ENCODE measurements at regions not wholly inside any gene's neighbourhood (a gene's known extent, or its start where the extent isn't known, plus 50 kb on each side); places are given as distances from the start of the nearest gene placed in this dataset.
"Not testable (repeated sequence)": the region's sequence is repeated elsewhere in the genome, so short reads cannot be mapped to it uniquely, and the experiment has no call there.

DNA sequence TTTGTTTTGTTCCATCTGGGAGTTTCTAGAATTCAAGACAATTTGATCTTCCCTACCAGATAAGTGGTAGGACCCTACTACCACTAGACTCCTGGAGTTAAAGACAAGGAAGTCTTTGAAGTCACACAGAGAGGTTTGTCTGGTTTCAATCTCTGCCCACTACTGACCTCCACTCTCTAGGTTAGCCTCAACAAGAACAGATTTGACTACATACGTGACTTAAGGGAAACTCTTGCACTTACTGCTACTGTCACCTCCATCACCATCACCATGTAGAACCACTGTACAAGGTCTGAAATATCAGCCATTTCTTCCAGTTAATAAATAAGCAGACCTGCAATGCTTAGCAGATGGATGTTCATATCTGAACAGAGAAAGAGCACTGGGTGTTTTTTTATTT lies 148.3 kb upstream of the ARHGEF26 start:
- Mint-ChIP-seq H3K27me3 (peaks cover 0 to 5% of the 10 kb centered on the region in 2 donors), H3K9me3 (peaks cover 4 to 5% of the 10 kb centered on the region in 2 donors), H3K27ac (no peak overlapping the region), H3K4me1 (no peaks in the 10 kb centered on the region), H3K4me3 (no peak overlapping the region), H3K36me3 (no peaks in the 10 kb centered on the region)
- no peak for ATAC-seq (replicated peaks)
- no peak for DNase-seq

DNA sequence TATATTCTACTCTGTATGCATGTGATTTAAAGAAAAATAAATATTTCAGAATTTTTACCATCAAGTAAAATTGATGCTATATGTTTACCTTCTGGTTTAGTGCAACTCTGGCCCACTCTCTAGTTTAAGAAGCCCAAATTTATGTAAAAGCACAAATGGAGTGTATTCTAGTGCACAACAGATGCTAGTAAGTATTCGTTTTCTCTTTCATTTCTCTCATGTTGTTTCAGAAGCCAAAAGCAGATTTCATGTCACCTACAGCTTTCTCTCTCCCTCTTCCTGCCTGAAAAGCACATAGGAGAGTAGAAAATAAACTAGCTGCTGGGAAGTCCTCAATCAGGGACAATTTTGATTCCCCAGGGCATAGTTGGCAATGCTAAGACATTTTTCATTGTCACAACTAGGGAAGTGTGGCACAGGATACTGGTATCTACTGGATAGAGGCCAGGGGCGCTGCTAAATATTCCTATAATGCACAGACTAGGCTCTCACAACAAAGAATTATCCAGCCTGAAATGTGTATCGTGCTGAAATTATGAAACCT lies 147.4 kb upstream of the ARHGEF26 start:
- ATAC-seq (replicated peaks) (no peak), DNase-seq (no peak)
- no peaks in the 10 kb centered on the region for H3K4me1 Mint-ChIP-seq
- H3K27ac Mint-ChIP-seq, result no peak overlapping the region
- H3K9me3 Mint-ChIP-seq, result no peaks in the 10 kb centered on the region
- no peak overlapping the region for H3K4me3 Mint-ChIP-seq
- H3K36me3 Mint-ChIP-seq, result no peaks in the 10 kb centered on the region
- H3K27me3 Mint-ChIP-seq, result peaks cover 0 to 4% of the 10 kb centered on the region in 2 donors

DNA sequence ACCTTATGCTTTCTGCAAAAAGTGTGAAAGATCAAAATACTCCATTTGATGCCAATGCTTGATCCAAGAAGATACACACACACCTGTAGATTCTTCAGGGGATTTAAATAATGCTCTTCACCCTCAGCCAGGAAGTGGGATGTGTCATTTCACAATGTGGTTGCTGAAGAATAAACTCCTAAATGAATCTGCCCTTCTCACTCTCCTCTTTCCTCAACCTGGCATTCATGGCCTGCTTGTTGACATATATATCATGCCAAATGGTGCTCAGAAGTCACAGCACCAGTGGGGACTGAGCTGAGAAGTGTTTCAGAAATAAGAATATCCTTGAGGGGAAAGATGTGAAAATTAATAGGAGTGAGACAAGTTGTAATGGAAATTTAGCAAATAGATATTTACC lies 146.6 kb upstream of the ARHGEF26 start:
- no peaks in the 10 kb centered on the region for H3K4me1 Mint-ChIP-seq
- no peak overlapping the region for H3K4me3 Mint-ChIP-seq

DNA sequence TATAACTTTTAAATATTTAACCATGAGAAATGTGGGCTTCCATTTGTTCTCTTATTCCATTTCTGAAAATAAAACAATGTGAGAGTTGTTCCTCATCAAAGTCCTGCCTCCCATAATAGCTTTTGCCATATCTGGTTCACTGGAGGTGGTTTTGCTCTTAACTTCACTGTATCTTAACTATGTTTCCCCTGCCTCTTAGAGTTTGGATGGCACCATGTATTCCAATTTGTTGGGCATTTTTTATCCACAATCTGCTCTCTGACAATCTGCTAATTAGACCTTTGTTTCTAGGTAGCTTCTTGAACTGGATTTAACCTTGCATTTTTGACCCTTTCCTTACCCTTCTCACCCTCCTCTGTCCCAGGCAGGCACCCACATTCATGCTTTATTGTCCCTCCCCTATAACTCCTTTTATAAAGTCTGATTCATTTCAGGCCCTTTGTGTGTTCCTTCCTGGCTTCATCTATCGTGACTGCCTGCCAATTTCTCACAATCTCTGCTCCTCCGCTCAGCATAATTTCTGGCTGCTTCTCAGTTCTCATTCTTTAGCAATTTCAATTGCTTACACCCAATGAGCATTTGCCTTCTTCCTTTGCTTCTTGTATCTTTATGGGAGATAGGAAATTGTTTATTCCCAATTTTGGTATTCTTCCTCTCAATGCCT lies 144.2 kb upstream of the ARHGEF26 start:
- Mint-ChIP-seq H3K36me3 (no peaks in the 10 kb centered on the region), H3K4me1 (no peaks in the 10 kb centered on the region), H3K27me3 (no peaks in the 10 kb centered on the region), H3K4me3 (no peak overlapping the region), H3K9me3 (no peaks in the 10 kb centered on the region), H3K27ac (no peak overlapping the region)
- ATAC-seq (replicated peaks) (no peak), DNase-seq (no peak)

More for the DNA sequence above, 146.6 kb upstream of the ARHGEF26 start:
- DNase-seq, result no peak
- Mint-ChIP-seq H3K27me3 (no peaks in the 10 kb centered on the region), H3K27ac (no peak overlapping the region), H3K9me3 (no peaks in the 10 kb centered on the region), H3K36me3 (no peaks in the 10 kb centered on the region)
- ATAC-seq (replicated peaks), result no peak

DNA sequence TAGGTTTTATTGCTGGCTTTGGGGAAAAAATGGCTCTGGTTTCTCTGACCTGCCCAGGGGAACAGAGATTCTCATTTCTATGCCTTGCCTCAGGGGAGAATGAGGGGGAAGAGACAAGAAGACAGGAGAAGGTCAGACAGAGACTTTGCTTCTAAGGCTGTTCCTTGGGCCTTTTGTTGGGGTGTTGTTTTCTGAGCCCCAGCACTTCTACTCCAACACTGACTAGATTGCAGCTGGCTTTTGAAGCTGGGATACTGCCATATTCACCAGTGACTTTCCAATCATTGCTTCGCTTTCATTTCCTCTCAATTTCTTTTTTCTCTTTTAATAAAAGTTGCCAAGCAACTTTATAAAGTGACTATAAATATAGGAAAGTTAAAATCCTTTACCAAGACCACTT lies 143.2 kb upstream of the ARHGEF26 start:
- no peaks in the 10 kb centered on the region for H3K27me3 Mint-ChIP-seq

DNA sequence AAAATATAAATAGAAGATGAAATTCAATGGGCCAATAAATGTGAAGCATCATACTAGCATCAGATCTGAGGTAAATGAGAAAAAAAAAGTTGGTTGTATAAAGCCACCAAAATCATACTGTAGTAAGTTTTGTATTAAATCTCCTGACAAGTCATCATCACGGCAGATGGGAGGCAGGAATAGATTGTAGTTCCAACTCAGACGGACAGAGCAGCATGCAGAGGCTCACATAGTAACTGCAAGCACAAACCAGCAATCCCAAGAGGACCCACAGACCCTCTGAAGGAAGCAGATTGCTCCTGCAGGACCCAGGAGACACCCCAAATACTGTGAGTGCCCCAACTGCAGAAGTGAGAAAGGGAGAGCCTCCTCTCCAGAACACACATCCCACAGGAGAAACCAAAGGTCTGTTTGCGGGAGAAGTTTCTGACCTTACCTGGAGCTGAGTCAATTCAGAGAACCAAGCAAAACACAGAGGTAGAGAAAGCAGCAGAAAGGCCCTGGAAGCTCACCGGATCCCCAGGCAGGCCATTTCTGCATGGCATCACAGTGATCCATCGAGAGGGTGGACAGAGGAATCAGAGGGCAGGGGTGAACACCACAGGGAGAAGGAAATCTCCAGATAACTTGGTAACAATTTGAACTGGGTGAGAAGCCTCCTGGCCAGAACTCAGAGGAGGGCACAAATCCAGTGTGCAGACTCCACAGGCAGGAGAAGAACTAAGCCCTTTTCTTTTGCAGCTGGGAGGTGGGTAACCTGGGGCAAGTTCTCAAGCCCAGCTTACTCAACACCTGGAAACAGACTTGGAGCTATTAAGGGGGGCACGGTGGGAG lies 141.6 kb upstream of the ARHGEF26 start:
- DNase-seq (no peak), ATAC-seq (replicated peaks) (no peak)
- H3K27me3 Mint-ChIP-seq, result no peaks in the 10 kb centered on the region
- peaks cover 0 to 2% of the 10 kb centered on the region in 2 donors for H3K9me3 Mint-ChIP-seq
- H3K27ac Mint-ChIP-seq, result no peak overlapping the region
- no peaks in the 10 kb centered on the region for H3K4me1 Mint-ChIP-seq
- no peak overlapping the region for H3K4me3 Mint-ChIP-seq
- H3K36me3 Mint-ChIP-seq, result no peaks in the 10 kb centered on the region

More for the DNA sequence above, 143.2 kb upstream of the ARHGEF26 start:
- Mint-ChIP-seq H3K4me1 (no peaks in the 10 kb centered on the region), H3K36me3 (no peaks in the 10 kb centered on the region), H3K27ac (no peak overlapping the region), H3K9me3 (peaks cover 0 to 2% of the 10 kb centered on the region in 2 donors), H3K4me3 (no peak overlapping the region)
- DNase-seq (no peak), ATAC-seq (replicated peaks) (no peak)

DNA sequence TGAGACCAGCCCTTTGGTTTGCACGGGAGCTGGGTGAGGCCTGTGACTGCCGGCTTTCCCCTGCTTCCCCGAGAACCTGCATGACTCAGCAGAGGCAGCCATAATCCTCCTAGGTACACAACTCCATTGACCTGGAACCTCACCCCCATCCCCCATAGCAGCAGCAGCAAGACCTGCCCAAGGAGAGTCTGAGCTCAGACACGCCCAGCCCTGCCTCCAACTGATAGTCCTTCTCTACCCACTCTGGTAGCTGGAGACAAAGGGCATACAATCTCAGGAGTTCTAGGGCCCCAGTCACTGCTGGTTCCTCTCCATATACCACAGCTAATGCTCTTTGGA lies 141.0 kb upstream of the ARHGEF26 start:
- no peaks in the 10 kb centered on the region for H3K4me1 Mint-ChIP-seq
- ATAC-seq (replicated peaks), result no peak
- H3K36me3 Mint-ChIP-seq, result no peaks in the 10 kb centered on the region

DNA sequence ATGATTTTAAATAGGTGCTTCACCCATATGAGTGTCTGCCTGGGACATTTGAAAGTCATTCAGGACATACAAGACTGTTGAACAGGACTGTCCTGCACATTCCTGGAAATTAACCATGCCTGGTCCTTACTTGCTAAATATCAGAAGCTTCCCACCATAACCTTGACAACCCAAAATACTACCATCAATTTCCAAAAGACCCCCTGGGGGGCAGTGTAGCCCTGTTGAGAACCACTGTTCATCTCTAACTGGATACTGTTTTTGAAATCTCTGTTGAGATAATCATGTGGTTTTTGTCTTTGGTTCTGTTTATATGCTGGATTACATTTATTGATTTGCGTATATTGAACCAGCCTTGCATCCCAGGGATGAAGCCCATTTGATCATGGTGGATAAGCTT lies 123.8 kb upstream of the ARHGEF26 start:
- not testable (repeated sequence) for DNase-seq

More for the DNA sequence above, 141.0 kb upstream of the ARHGEF26 start:
- H3K27me3 Mint-ChIP-seq, result no peaks in the 10 kb centered on the region
- no peak for DNase-seq
- H3K9me3 Mint-ChIP-seq, result peaks cover 0 to 2% of the 10 kb centered on the region in 2 donors
- H3K27ac Mint-ChIP-seq, result no peak overlapping the region
- no peak overlapping the region for H3K4me3 Mint-ChIP-seq

DNA sequence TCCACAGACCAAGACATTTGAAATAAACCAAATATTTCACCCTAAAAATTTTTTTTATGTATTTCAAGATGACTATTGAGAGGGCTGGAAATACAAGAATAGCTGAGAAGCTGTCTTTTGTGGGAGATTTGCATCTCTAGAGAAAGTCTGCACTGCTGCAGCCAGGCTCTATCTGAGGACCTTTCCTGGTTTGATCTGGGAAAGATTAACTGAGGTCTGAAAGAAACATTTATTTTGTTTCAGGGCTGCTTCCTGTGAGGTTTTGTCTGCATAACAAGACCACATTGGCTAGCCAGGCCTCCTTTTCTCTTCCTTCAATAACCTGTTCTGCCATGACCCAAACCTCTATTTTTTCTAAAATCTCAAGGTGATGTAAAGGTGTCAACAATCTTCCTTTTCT lies 117.5 kb upstream of the ARHGEF26 start:
- peaks cover 2 to 3% of the 10 kb centered on the region in 2 donors for H3K9me3 Mint-ChIP-seq
- DNase-seq, result no peak
- no peaks in the 10 kb centered on the region for H3K36me3 Mint-ChIP-seq
- H3K4me1 Mint-ChIP-seq, result no peaks in the 10 kb centered on the region
- H3K27ac Mint-ChIP-seq, result no peak overlapping the region
- no peak for ATAC-seq (replicated peaks)
- peaks cover 0 to 6% of the 10 kb centered on the region in 2 donors for H3K27me3 Mint-ChIP-seq
- H3K4me3 Mint-ChIP-seq, result no peak overlapping the region

More for the DNA sequence above, 123.8 kb upstream of the ARHGEF26 start:
- not testable (repeated sequence) for H3K27me3 Mint-ChIP-seq; H3K9me3 Mint-ChIP-seq; ATAC-seq (replicated peaks); H3K27ac Mint-ChIP-seq; H3K4me1 Mint-ChIP-seq; H3K36me3 Mint-ChIP-seq; H3K4me3 Mint-ChIP-seq

DNA sequence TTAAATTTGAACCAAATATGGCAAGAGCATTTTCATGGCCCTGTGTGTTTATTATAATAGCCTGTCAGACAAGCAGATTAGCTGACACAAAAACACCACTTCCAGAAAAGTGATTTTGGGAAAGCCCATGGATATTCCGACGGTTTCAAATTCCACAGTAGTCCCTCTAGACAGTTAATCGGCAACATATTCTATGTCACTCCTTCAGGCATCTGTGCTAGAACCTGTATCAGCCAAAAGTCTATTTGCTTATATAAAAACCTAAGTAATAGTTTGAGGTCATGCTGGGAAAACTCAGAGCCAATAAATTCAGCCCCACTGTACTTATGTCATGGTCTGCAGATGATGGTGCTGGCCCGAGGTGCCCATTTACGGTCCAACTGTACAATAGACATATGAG lies 110.2 kb upstream of the ARHGEF26 start:
- Mint-ChIP-seq H3K4me3 (no peak overlapping the region), H3K9me3 (no peaks in the 10 kb centered on the region), H3K36me3 (no peaks in the 10 kb centered on the region), H3K27me3 (no peaks in the 10 kb centered on the region), H3K4me1 (no peaks in the 10 kb centered on the region), H3K27ac (no peak overlapping the region)
- ATAC-seq (replicated peaks) (no peak), DNase-seq (no peak)

DNA sequence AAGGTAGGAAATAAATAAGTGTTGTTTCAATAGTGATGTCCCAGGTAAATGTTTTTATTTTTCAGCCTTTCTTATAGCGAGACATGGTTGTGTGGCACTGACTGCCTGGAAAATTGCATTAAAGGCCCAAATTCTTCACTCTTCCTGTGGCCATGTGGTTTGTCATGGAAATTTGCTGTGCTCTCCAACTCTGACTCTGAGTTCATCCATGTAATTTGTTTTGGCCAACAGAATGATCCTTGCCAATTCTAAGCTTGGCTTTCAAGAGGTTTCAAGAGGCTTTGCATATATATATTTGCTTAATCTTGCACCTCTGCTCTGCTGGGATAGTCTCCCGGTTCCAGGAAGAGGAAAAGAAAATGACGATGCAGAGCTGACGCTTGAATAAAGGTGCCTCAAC lies 107.5 kb upstream of the ARHGEF26 start:
- ATAC-seq (replicated peaks) (no peak), DNase-seq (no peak)
- Mint-ChIP-seq H3K36me3 (no peaks in the 10 kb centered on the region), H3K4me3 (no peak overlapping the region), H3K27ac (no peak overlapping the region), H3K9me3 (no peaks in the 10 kb centered on the region), H3K4me1 (no peaks in the 10 kb centered on the region), H3K27me3 (peaks cover 0 to 9% of the 10 kb centered on the region in 2 donors)

DNA sequence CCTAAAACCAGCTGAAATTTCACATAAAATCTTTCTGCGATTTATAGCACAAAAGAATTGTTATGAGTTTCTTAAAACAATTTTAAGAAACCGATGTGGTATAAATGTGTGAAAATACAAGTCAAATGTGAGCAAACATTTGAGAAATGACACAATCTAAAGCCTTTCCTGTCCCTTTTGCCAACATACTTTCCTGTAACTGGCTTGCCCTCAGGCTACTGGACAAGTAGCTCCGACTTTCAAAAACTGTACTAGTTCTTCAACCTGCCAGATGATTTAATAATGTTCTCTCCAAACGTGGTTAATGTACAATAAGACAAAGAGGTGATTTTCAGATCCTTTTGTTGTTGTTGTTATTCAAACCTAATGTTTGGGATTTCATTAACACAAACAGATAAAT lies 105.9 kb upstream of the ARHGEF26 start:
- DNase-seq, result no peak

DNA sequence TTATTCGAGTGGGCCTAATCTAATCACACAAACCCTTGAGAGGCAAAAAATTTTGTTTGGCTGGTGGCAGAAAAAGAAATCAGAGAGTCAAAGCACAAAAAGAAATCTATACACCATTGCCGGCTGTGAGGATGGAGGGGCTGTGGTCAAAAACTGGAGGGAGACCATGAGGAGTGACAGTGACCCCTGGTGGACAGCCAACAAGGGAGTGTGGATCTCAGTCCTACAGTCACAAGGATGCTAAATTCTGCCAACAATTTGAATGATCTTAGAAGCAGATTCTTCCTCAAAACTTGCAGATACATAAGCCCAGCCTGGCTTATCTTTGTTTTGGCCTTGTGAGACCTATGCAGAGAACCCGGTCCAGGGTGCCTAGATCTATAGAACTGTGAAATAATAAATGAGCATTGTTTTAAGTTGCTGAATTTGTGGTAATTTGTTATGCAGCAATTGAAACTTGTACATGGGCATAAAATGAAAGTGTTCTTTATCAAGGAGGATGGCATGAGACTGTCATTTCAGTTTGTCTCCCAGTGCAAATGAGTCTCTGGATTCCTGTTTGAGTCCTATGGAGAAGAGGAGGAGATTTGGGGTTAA lies 103.0 kb upstream of the ARHGEF26 start:
- Mint-ChIP-seq H3K36me3 (no peaks in the 10 kb centered on the region), H3K27me3 (peaks cover 0 to 9% of the 10 kb centered on the region in 2 donors), H3K27ac (no peak overlapping the region), H3K4me1 (no peaks in the 10 kb centered on the region), H3K9me3 (no peaks in the 10 kb centered on the region), H3K4me3 (no peak overlapping the region)
- DNase-seq (no peak), ATAC-seq (replicated peaks) (peak; percentile 48 to 59)

More for the DNA sequence above, 105.9 kb upstream of the ARHGEF26 start:
- H3K4me3 Mint-ChIP-seq, result no peak overlapping the region
- no peak overlapping the region for H3K27ac Mint-ChIP-seq
- no peak for ATAC-seq (replicated peaks)
- H3K27me3 Mint-ChIP-seq, result peaks cover 0 to 9% of the 10 kb centered on the region in 2 donors
- H3K36me3 Mint-ChIP-seq, result no peaks in the 10 kb centered on the region
- no peaks in the 10 kb centered on the region for H3K9me3 Mint-ChIP-seq
- no peaks in the 10 kb centered on the region for H3K4me1 Mint-ChIP-seq

DNA sequence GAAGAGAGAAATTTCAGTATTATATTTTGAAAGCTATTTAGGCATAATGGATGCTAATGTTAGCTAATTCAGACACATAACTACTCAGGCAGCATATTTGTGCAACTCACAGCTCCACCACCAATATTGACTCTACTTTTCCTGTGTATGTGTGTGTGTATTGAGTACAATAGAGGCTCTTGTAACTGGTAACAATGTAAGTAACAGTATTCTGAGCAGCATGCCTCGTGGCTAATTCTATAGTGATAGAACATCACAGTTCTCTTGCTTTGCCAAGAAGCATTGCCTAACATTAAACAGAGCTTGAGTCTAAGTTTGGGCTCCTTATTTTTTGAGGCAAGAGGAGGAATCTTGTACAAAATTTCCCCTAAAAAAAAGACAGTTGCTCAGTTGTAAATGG lies 98.6 kb upstream of the ARHGEF26 start:
- peaks cover 0 to 9% of the 10 kb centered on the region in 2 donors for H3K27me3 Mint-ChIP-seq
- no peaks in the 10 kb centered on the region for H3K36me3 Mint-ChIP-seq
- DNase-seq, result no peak
- no peak overlapping the region for H3K4me3 Mint-ChIP-seq
- no peaks in the 10 kb centered on the region for H3K9me3 Mint-ChIP-seq
- no peak for ATAC-seq (replicated peaks)
- H3K4me1 Mint-ChIP-seq, result no peaks in the 10 kb centered on the region
- H3K27ac Mint-ChIP-seq, result no peak overlapping the region

Data from stimulated activated naive B cell treated with anti-CD40 and anti-IgM and Interleukin-4, amounts not matched to agents 10 μg/mL and 1 μg/mL and 100 μg/mL, for 72 hours (primary cell).